ENCODE measurements at regions not wholly inside any gene's neighbourhood (a gene's known extent, or its start where the extent isn't known, plus 50 kb on each side); places are given as distances from the start of the nearest gene placed in this dataset.
"Not testable (repeated sequence)": the region's sequence is repeated elsewhere in the genome, so short reads cannot be mapped to it uniquely, and the experiment has no call there.

GRCh38 chr6:14468647-14469321, 351.2 kb downstream of the CD83 start:
- DNase-seq, result no peak

- no peak for DNase-seq
Measured at GRCh38 chr6:14470101-14470500, 352.5 kb downstream of the CD83 start.

- no peak for DNase-seq
Measured at GRCh38 chr6:14470671-14471070, 353.1 kb downstream of the CD83 start.

GRCh38 chr6:14472255-14472985, 354.8 kb downstream of the CD83 start:
- no peak for DNase-seq

- DNase-seq, result peak; percentile 44
Measured at GRCh38 chr6:14472986-14473337, 355.4 kb downstream of the CD83 start.

- no peak for DNase-seq
Measured at GRCh38 chr6:14474816-14475215, 357.2 kb downstream of the CD83 start.

- DNase-seq, result no peak
Measured at GRCh38 chr6:14475306-14475705, 357.7 kb downstream of the CD83 start.

- DNase-seq, result peak; percentile 95
Measured at GRCh38 chr6:14476793-14477531, 359.4 kb downstream of the CD83 start.

- no peak for DNase-seq
Measured at GRCh38 chr6:14477559-14477958, 360.0 kb downstream of the CD83 start.

- no peak for DNase-seq
Measured at GRCh38 chr6:14478381-14479225, 361.0 kb downstream of the CD83 start.

GRCh38 chr6:14481946-14482345, 364.4 kb downstream of the CD83 start:
- DNase-seq, result not testable (repeated sequence)

GRCh38 chr6:14487625-14488024, 370.1 kb downstream of the CD83 start:
- no peak for DNase-seq

GRCh38 chr6:14488180-14488579, 370.6 kb downstream of the CD83 start:
- DNase-seq, result no peak

GRCh38 chr6:14489445-14489844, 371.9 kb downstream of the CD83 start:
- no peak for DNase-seq

GRCh38 chr6:14498748-14499147, 381.2 kb downstream of the CD83 start:
- no peak for DNase-seq

- no peak for DNase-seq
Measured at GRCh38 chr6:14499309-14499708, 381.7 kb downstream of the CD83 start.

GRCh38 chr6:14499841-14500240, 382.3 kb downstream of the CD83 start:
- DNase-seq, result peak; percentile 95

- no peak for DNase-seq
Measured at GRCh38 chr6:14500809-14501208, 383.2 kb downstream of the CD83 start.

GRCh38 chr6:14501240-14501639, 383.7 kb downstream of the CD83 start:
- DNase-seq, result no peak

- no peak for DNase-seq
Measured at GRCh38 chr6:14501914-14502313, 384.3 kb downstream of the CD83 start.

GRCh38 chr6:14502551-14502950, 385.0 kb downstream of the CD83 start:
- DNase-seq, result no peak

- DNase-seq, result no peak
Measured at GRCh38 chr6:14505401-14505800, 387.8 kb downstream of the CD83 start.

- no peak for DNase-seq
Measured at GRCh38 chr6:14506656-14507246, 389.2 kb downstream of the CD83 start.

All from fibroblast of skin of right quadriceps (primary cell).